ENCODE measurements at regions not wholly inside any gene's neighbourhood (a gene's known extent, or its start where the extent isn't known, plus 50 kb on each side); places are given as distances from the start of the nearest gene placed in this dataset.

DNA sequence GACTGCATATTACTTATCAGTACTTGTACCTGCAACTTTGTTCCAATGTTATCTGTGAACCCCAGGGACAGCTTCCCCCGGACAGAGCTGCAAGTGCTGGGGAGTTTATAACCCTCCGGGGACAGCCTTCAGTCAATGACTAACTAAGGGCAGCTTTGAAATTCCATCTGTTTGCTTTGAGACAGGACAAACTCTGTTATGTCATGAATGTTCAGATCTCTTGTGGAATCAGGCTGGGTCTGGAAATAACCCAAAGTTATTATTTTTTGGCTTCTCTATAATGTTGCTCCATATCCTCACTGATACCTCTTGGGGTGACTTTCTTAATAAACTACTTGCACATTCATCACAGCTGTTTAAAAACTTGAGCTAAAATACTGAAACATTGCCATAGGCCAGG, 617.5 kb upstream of the TLE4 start:
- TF ChIP-seq, protein P1, sequence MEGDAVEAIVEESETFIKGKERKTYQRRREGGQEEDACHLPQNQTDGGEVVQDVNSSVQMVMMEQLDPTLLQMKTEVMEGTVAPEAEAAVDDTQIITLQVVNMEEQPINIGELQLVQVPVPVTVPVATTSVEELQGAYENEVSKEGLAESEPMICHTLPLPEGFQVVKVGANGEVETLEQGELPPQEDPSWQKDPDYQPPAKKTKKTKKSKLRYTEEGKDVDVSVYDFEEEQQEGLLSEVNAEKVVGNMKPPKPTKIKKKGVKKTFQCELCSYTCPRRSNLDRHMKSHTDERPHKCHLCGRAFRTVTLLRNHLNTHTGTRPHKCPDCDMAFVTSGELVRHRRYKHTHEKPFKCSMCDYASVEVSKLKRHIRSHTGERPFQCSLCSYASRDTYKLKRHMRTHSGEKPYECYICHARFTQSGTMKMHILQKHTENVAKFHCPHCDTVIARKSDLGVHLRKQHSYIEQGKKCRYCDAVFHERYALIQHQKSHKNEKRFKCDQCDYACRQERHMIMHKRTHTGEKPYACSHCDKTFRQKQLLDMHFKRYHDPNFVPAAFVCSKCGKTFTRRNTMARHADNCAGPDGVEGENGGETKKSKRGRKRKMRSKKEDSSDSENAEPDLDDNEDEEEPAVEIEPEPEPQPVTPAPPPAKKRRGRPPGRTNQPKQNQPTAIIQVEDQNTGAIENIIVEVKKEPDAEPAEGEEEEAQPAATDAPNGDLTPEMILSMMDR (IDR thresholded peaks at IDR 0.05) = no peak
- TF ChIP-seq POLR2AphosphoS5 (IDR thresholded peaks at IDR 0.05) = no peak

All from breast epithelium (tissue), 3 donors.